TTC549 (cell line): ENCODE measurements at regions not wholly inside any gene's neighbourhood (a gene's known extent, or its start where the extent isn't known, plus 50 kb on each side); places are given as distances from the start of the nearest gene placed in this dataset.
"Not testable (repeated sequence)": the region's sequence is repeated elsewhere in the genome, so short reads cannot be mapped to it uniquely, and the experiment has no call there.

ENCODE experiments used
- FAIRE-seq: peaks from 2 replicates; lab custom pipeline; 2012; peaks lifted over from hg19 to GRCh38; lab: Jason Lieb, UNC

- no peak for FAIRE-seq
Observed at GRCh38 chr10:29210266-29210868, 78.5 kb upstream of the LYZL1 start.

GRCh38 chr10:29212597-29212996 is 76.3 kb upstream of the LYZL1 start:
- no peak for FAIRE-seq

GRCh38 chr10:29214551-29214950 is 74.3 kb upstream of the LYZL1 start:
- FAIRE-seq, result no peak

GRCh38 chr10:29217292-29217738 is 71.6 kb upstream of the LYZL1 start:
- FAIRE-seq, result no peak

DNA sequence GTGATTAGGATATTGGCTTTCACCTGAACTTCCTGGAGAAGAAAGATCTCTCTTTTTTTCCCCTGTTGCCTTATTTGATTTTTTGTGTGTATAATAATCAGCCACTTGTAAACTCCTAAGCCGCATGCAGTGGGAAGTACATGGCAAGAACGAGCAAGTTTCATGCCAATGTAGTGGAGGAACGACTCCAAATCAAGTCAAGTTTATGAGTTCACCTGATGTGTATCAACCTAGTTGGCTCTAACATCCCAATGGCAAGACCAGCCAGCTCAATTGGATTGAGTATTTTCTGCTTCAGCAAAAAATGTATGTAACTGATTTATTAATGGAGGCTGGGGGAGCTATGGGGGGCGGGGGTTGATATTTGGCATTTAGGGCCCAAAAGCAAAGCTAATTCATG is 65.5 kb upstream of the LYZL1 start:
- FAIRE-seq, result no peak

GRCh38 chr10:29224631-29225030 is 64.2 kb upstream of the LYZL1 start:
- FAIRE-seq, result no peak

DNA sequence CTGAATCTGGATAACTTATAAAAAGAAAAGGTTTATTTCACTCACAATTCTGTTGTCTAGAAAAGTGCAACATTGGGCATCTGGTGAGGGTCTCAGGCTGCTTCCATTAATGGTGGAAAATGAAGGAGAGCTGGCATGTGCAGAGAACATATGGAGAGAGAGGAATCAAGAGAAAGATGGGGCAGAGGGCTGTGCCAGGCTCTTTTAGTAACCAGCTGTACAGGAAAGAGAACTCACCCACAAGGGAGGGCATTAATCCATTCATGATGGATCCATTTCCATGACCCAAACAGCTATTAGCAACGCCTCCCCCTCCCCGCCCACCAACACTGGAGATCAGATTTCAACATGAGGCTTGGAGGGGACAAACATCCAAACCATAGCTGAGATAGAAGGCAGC is 61.7 kb upstream of the LYZL1 start:
- FAIRE-seq, result no peak

DNA sequence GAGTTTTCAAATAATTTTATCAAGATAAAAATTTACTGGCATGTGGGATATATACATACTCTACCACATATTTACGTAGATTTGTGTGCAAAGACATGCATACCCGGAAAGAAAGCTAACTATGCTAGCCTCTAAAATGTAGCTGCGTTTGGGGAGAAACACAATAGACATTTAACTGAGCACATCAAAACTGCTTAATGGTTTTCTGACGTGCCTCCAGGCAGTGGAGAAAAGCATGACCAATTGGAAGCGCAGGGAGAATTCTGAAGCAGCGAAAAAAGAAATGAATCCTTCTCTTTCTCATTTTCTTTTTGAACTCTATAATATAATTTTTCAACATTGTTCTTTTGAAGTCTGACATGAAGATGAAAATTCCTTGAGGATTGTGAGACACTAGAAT is 60.3 kb upstream of the LYZL1 start:
- no peak for FAIRE-seq

- no peak for FAIRE-seq
Observed at GRCh38 chr10:29229258-29229705, 59.6 kb upstream of the LYZL1 start.

- FAIRE-seq, result not testable (repeated sequence)
Observed at GRCh38 chr10:29236910-29237309, 52.0 kb upstream of the LYZL1 start.

GRCh38 chr10:29237786-29238185 is 51.1 kb upstream of the LYZL1 start:
- FAIRE-seq, result no peak

- FAIRE-seq, result no peak
Observed at GRCh38 chr10:29238523-29239135, 50.2 kb upstream of the LYZL1 start.
